ENCODE measurements at regions not wholly inside any gene's neighbourhood (a gene's known extent, or its start where the extent isn't known, plus 50 kb on each side); places are given as distances from the start of the nearest gene placed in this dataset.

GRCh38 chrX:39576041-39576872 lies 521.5 kb downstream of the BCOR start:
- no peak overlapping the region for H2BK20ac ChIP-seq (ENCODE audit: low read depth, low read length, poor library complexity, severe bottlenecking)
- H2BK120ac ChIP-seq (ENCODE audit: low read depth, low read length, poor library complexity, severe bottlenecking) = no peak overlapping the region
- H3K4me2 ChIP-seq (ENCODE audit: insufficient read depth, insufficient read length, low read length) = no peak overlapping the region
- no peak overlapping the region for H3K27ac ChIP-seq (ENCODE audit: insufficient read length, low read depth, low read length)
- Mint-ChIP-seq H3K4me3 (no peak overlapping the region), H3K27me3 (ENCODE audit: low read depth) (peaks cover 5% of the 10 kb centered on the region), H3K4me1 (peaks cover 0 to 7% of the 10 kb centered on the region in 2 experiments; a peak in 3 of 4 replicates), H3K36me3 (ENCODE audit: insufficient read depth in 1 of 3, low read depth in 3 of 3) (peaks cover 1 to 4% (median 3%) of the 10 kb centered on the region in 3 experiments; a peak in 2 of 7 replicates), H3K27ac (no peak overlapping the region), H3K9me3 (peaks cover 58 to 62% of the 10 kb centered on the region in 2 experiments)
- no peak overlapping the region for H4K8ac ChIP-seq (replicated peaks; ENCODE audit: insufficient read length, low read depth, low read length)
- no peak overlapping the region for H4K5ac ChIP-seq (ENCODE audit: insufficient read length, low read depth, low read length)
- H2AK5ac ChIP-seq (ENCODE audit: insufficient read length, low read length) = no peak overlapping the region
- DNase-seq = peak; percentile 36
- no peaks in the 10 kb centered on the region for H3K23me2 ChIP-seq (ENCODE audit: insufficient read length, low read depth, low read length, poor library complexity, severe bottlenecking)
- no peak overlapping the region for H3K4ac ChIP-seq (ENCODE audit: low read depth, low read length)
- H2BK5ac ChIP-seq (ENCODE audit: insufficient read length, low read length) = no peak overlapping the region
- no peaks in the 10 kb centered on the region for H3K4me1 ChIP-seq (ENCODE audit: insufficient read depth, low read length)
- no peak overlapping the region for H3K18ac ChIP-seq (ENCODE audit: insufficient read length, low read depth, low read length)
- H3T11ph ChIP-seq (ENCODE audit: low read length) = no peak overlapping the region
- no peak overlapping the region for H3K23ac ChIP-seq (ENCODE audit: insufficient read length, low read depth, low read length)
- H3K79me2 ChIP-seq (ENCODE audit: insufficient read depth, low read length) = no peaks in the 10 kb centered on the region
- H3K27me3 ChIP-seq (ENCODE audit: insufficient read depth, low read length) = no peaks in the 10 kb centered on the region
- H2BK15ac ChIP-seq (ENCODE audit: low read depth, low read length) = no peak overlapping the region
- H3K56ac ChIP-seq (ENCODE audit: insufficient read length, low read depth, low read length) = no peak overlapping the region
- H2BK12ac ChIP-seq (ENCODE audit: insufficient read length, low read depth, low read length) = no peak overlapping the region
- no CpG with 5 or more reads among the region's 28 CpGs for WGBS (ENCODE audit: extremely low coverage, insufficient read length, low lambda C conversion rate)
- H3K79me1 ChIP-seq (ENCODE audit: insufficient read depth, low read depth, low read length, poor library complexity, severe bottlenecking) = no peaks in the 10 kb centered on the region
- no peaks in the 10 kb centered on the region for H4K20me1 ChIP-seq (ENCODE audit: control insufficient read depth, insufficient read depth, insufficient read length)
- no peak overlapping the region for H4K91ac ChIP-seq (ENCODE audit: insufficient read length, low read depth, low read length)
- H3K9ac ChIP-seq (ENCODE audit: extremely low read depth, insufficient read length, low read length) = no peak overlapping the region
- H3K14ac ChIP-seq (ENCODE audit: insufficient read depth, low read length) = no peak overlapping the region
- TF ChIP-seq CTCF (conservative IDR thresholded peaks at IDR 0.05) = no peak
- no peaks in the 10 kb centered on the region for H3K9me3 ChIP-seq (ENCODE audit: control insufficient read depth, low read depth, low read length)
- H2AFZ ChIP-seq (ENCODE audit: low read length) = no peak overlapping the region

Measured in H9 (cell line).